GM23338 (cell line): ENCODE measurements at regions not wholly inside any gene's neighbourhood (a gene's known extent, or its start where the extent isn't known, plus 50 kb on each side); places are given as distances from the start of the nearest gene placed in this dataset.

Experiments
- ATAC-seq: fragments of 200-7000 bp; cut with Tn5 transposase; 3 replicates; pipeline ENCODE4 v1.9.1; 2020
- DNase-seq: peaks from one replicate; pipeline ENCODE4 v3.0.0-alpha.2; 2015; ENCODE audit warnings: low spot score
- H2AFZ ChIP-seq: fragments of 200-600 bp; sonication (generic); 2 replicates; pipeline ENCODE4 v1.8.0; 2016; ENCODE audit warnings: antibody characterized with exemption, mild to moderate bottlenecking, moderate library complexity
- H3F3A ChIP-seq: fragments of 200-600 bp; sonication (generic); replicated peaks from 2 replicates; pipeline ENCODE4 v1.8.0; 2017; ENCODE audit warnings: antibody characterized with exemption, mixed run types, low read depth
- H3K27ac ChIP-seq: fragments of 200-600 bp; sonication (generic); 2 replicates; pipeline ENCODE4 v1.6.1; 2016; ENCODE audit warnings: low read depth
- H3K27me3 ChIP-seq: fragments of 200-600 bp; sonication (generic); 2 replicates; pipeline ENCODE4 v1.8.0; 2016; ENCODE audit warnings: mild to moderate bottlenecking, mixed run types, moderate library complexity; ENCODE audit not compliant: insufficient read depth
- H3K36me3 ChIP-seq: fragments of 200-600 bp; sonication (generic); 2 replicates; pipeline ENCODE4 v1.8.0; 2016; ENCODE audit warnings: mild to moderate bottlenecking; ENCODE audit not compliant: insufficient read depth
- H3K4me1 ChIP-seq: fragments of 200-600 bp; sonication (generic); 2 replicates; pipeline ENCODE4 v1.8.0; 2016; ENCODE audit warnings: mild to moderate bottlenecking, moderate library complexity; ENCODE audit not compliant: insufficient read depth
- H3K4me2 ChIP-seq: fragments of 200-600 bp; sonication (generic); 2 replicates; pipeline ENCODE4 v1.7.1; 2017; ENCODE audit warnings: mixed run types
- H3K4me3 ChIP-seq: fragments of 200-600 bp; sonication (generic); 2 replicates; pipeline ENCODE4 v1.6.1; 2016; ENCODE audit warnings: mixed run types
- H3K79me2 ChIP-seq: fragments of 200-600 bp; sonication (generic); replicated peaks from 2 replicates; pipeline ENCODE4 v1.8.0; 2017; ENCODE audit warnings: mild to moderate bottlenecking; ENCODE audit not compliant: insufficient read depth
- H3K9me2 ChIP-seq: fragments of 200-600 bp; sonication (generic); 2 replicates; pipeline ENCODE4 v1.8.0; 2017; ENCODE audit not compliant: insufficient read depth
- H4K20me1 ChIP-seq: fragments of 200-600 bp; sonication (generic); replicated peaks from 2 replicates; pipeline ENCODE4 v1.8.0; 2017; ENCODE audit warnings: mild to moderate bottlenecking; ENCODE audit not compliant: insufficient read depth
- H3K27ac Mint-ChIP-seq: 2 replicates; pipeline ENCODE4 v1.8.0; 2020; ENCODE audit warnings: inconsistent platforms, mild to moderate bottlenecking, moderate library complexity, mixed read lengths
- H3K27me3 Mint-ChIP-seq: 3 replicates; pipeline ENCODE4 v1.8.0; 2022; ENCODE audit warnings: low read depth, mild to moderate bottlenecking, moderate library complexity, mixed read lengths, inconsistent platforms; ENCODE audit not compliant: insufficient read depth, poor library complexity
- H3K36me3 Mint-ChIP-seq: 3 replicates; pipeline ENCODE4 v1.8.0; 2021; ENCODE audit warnings: low read depth, mild to moderate bottlenecking, inconsistent platforms, moderate library complexity, mixed read lengths
- H3K4me1 Mint-ChIP-seq: 3 replicates; pipeline ENCODE4 v1.8.0; 2020; ENCODE audit warnings: mild to moderate bottlenecking, inconsistent platforms, mixed read lengths
- H3K4me3 Mint-ChIP-seq: 3 replicates; pipeline ENCODE4 v1.8.0; 2021; ENCODE audit warnings: moderate library complexity, mild to moderate bottlenecking, inconsistent platforms, mixed read lengths
- H3K9me3 Mint-ChIP-seq: 3 replicates; pipeline ENCODE4 v1.8.0; 2020; ENCODE audit warnings: moderate library complexity, mild to moderate bottlenecking, inconsistent platforms, mixed read lengths
- CREB1 ChIP-seq: fragments of 250-450 bp; sonication (Bioruptor Pico); IDR thresholded peaks from 2 replicates; pipeline ENCODE4 v1.5.0; 2020; ENCODE audit warnings: low read depth, mild to moderate bottlenecking, moderate library complexity
- EZH2 ChIP-seq: fragments of 200-600 bp; sonication (generic); IDR thresholded peaks from one replicate; pipeline ENCODE4 v1.8.0; 2017; ENCODE audit warnings: antibody characterized with exemption, mild to moderate bottlenecking, low read depth; ENCODE audit not compliant: unreplicated experiment
- EZH2phosphoT487 ChIP-seq: fragments of 200-600 bp; sonication (generic); IDR thresholded peaks from one replicate; pipeline ENCODE4 v1.8.1; 2018; ENCODE audit warnings: antibody characterized with exemption; ENCODE audit not compliant: unreplicated experiment
- JUNB ChIP-seq: IDR thresholded peaks from one replicate; pipeline ENCODE4 v1.6.1; 2016; ENCODE audit warnings: antibody characterized with exemption; ENCODE audit not compliant: unreplicated experiment
- STAT1 ChIP-seq: IDR thresholded peaks from one replicate; pipeline ENCODE4 v1.6.1; 2016; ENCODE audit warnings: antibody characterized with exemption; ENCODE audit not compliant: unreplicated experiment
- TF ChIP-seq, protein P1 (sequence below): IDR thresholded peaks from one replicate; pipeline ENCODE4 v1.6.1; 2018; ENCODE audit warnings: antibody characterized with exemption; ENCODE audit not compliant: unreplicated experiment
- TF ChIP-seq, protein P2 (sequence below): fragments of 250-450 bp; sonication (Bioruptor Pico); IDR thresholded peaks from 2 replicates; pipeline ENCODE4 v1.5.0; 2020; ENCODE audit warnings: mild to moderate bottlenecking, moderate library complexity
- TF ChIP-seq, protein P3 (sequence below), 2 experiments: fragments of 200-600 bp in 1 of 2; sonication (generic) in 1 of 2; conservative IDR thresholded peaks; 2 replicates each; pipeline versions ENCODE4 v1.5.1 to v1.6.1; 2016 to 2017; ENCODE audit warnings: antibody characterized with exemption in 2 of 2, low read depth in 2 of 2, mild to moderate bottlenecking in 2 of 2, moderate library complexity in 1 of 2

DNA sequence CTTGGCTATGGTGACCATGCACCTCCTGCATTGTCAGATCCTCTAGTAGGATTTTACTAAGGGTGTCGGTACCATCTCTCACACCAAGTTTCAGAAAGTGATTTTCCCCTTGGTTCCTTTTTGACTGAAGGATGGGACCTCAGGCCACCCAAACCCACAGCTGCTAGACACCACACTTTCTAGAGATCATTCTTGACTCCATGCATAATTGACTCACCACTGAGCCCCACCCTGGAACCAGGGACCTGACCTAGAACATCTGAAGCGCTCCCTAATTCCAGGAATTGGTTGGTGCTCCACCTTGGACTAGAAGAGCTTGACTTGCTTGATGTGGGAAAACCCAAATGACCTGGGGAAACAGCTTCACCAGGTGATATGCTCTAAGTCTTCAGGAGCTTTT, 206.8 kb upstream of the EGLN3 start:
- H3K4me2 ChIP-seq = no peak overlapping the region
- no peaks in the 10 kb centered on the region for H3F3A ChIP-seq
- no peak overlapping the region for H3K27ac ChIP-seq
- H3K36me3 ChIP-seq = no peaks in the 10 kb centered on the region
- no peaks in the 10 kb centered on the region for H3K4me1 ChIP-seq
- ATAC-seq (no peak), DNase-seq (no peak)
- H3K4me3 ChIP-seq = no peak overlapping the region
- no peaks in the 10 kb centered on the region for H3K27me3 ChIP-seq
- Mint-ChIP-seq H3K27me3 (no peaks in the 10 kb centered on the region), H3K9me3 (peaks cover 4% of the 10 kb centered on the region; the same call in 2 of the 3 replicates), H3K4me3 (no peak overlapping the region), H3K4me1 (no peaks in the 10 kb centered on the region), H3K36me3 (no peaks in the 10 kb centered on the region), H3K27ac (no peak overlapping the region)
- 0 out of 2 replicates have a peak, but pooled peaks cover 3% of the 10 kb centered on the region for H3K9me2 ChIP-seq
- H3K79me2 ChIP-seq = no peaks in the 10 kb centered on the region
- TF ChIP-seq CREB1 (CRISPR knock-in tag) = no peak
- TF ChIP-seq, protein P1, sequence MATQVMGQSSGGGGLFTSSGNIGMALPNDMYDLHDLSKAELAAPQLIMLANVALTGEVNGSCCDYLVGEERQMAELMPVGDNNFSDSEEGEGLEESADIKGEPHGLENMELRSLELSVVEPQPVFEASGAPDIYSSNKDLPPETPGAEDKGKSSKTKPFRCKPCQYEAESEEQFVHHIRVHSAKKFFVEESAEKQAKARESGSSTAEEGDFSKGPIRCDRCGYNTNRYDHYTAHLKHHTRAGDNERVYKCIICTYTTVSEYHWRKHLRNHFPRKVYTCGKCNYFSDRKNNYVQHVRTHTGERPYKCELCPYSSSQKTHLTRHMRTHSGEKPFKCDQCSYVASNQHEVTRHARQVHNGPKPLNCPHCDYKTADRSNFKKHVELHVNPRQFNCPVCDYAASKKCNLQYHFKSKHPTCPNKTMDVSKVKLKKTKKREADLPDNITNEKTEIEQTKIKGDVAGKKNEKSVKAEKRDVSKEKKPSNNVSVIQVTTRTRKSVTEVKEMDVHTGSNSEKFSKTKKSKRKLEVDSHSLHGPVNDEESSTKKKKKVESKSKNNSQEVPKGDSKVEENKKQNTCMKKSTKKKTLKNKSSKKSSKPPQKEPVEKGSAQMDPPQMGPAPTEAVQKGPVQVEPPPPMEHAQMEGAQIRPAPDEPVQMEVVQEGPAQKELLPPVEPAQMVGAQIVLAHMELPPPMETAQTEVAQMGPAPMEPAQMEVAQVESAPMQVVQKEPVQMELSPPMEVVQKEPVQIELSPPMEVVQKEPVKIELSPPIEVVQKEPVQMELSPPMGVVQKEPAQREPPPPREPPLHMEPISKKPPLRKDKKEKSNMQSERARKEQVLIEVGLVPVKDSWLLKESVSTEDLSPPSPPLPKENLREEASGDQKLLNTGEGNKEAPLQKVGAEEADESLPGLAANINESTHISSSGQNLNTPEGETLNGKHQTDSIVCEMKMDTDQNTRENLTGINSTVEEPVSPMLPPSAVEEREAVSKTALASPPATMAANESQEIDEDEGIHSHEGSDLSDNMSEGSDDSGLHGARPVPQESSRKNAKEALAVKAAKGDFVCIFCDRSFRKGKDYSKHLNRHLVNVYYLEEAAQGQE = no peak
- TF ChIP-seq EZH2phosphoT487 = no peak
- no peak for TF ChIP-seq STAT1
- H4K20me1 ChIP-seq = no peaks in the 10 kb centered on the region
- no peak overlapping the region for H2AFZ ChIP-seq

DNA sequence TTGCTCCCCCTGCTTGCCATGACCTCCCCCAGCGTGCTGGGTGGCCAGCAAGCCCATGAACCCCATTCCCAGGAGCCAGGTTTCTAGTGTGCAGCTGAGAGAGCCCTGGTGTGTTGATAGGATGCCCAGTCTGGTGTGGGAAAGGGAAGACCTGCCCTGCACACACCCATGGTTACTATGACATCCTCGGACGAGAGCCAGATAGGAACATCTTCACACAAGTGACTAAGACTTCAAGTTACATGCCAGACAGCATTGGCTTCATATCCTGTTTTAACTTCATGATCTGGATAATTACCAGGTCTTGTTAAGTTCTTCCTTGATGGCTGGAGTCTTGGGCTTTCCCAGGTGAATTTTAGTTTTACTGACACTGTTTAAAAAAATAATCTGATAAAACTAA, 196.6 kb upstream of the EGLN3 start:
- H4K20me1 ChIP-seq = no peaks in the 10 kb centered on the region
- H3K4me1 ChIP-seq = no peaks in the 10 kb centered on the region
- H3K4me2 ChIP-seq = no peak overlapping the region
- H3F3A ChIP-seq = no peaks in the 10 kb centered on the region
- Mint-ChIP-seq H3K27ac (no peak overlapping the region), H3K9me3 (peaks cover 78% of the 10 kb centered on the region), H3K36me3 (peaks cover 11% of the 10 kb centered on the region; the same call in 2 of the 3 replicates), H3K4me1 (no peaks in the 10 kb centered on the region), H3K4me3 (no peak overlapping the region), H3K27me3 (no peaks in the 10 kb centered on the region)
- no peak overlapping the region for H3K27ac ChIP-seq
- no peaks in the 10 kb centered on the region for H3K36me3 ChIP-seq
- no peaks in the 10 kb centered on the region for H3K9me2 ChIP-seq
- H3K4me3 ChIP-seq = no peak overlapping the region
- H2AFZ ChIP-seq = no peak overlapping the region
- ATAC-seq (no peak), DNase-seq (no peak)
- no peaks in the 10 kb centered on the region for H3K79me2 ChIP-seq
- H3K27me3 ChIP-seq = no peaks in the 10 kb centered on the region
- TF ChIP-seq, protein P2, sequence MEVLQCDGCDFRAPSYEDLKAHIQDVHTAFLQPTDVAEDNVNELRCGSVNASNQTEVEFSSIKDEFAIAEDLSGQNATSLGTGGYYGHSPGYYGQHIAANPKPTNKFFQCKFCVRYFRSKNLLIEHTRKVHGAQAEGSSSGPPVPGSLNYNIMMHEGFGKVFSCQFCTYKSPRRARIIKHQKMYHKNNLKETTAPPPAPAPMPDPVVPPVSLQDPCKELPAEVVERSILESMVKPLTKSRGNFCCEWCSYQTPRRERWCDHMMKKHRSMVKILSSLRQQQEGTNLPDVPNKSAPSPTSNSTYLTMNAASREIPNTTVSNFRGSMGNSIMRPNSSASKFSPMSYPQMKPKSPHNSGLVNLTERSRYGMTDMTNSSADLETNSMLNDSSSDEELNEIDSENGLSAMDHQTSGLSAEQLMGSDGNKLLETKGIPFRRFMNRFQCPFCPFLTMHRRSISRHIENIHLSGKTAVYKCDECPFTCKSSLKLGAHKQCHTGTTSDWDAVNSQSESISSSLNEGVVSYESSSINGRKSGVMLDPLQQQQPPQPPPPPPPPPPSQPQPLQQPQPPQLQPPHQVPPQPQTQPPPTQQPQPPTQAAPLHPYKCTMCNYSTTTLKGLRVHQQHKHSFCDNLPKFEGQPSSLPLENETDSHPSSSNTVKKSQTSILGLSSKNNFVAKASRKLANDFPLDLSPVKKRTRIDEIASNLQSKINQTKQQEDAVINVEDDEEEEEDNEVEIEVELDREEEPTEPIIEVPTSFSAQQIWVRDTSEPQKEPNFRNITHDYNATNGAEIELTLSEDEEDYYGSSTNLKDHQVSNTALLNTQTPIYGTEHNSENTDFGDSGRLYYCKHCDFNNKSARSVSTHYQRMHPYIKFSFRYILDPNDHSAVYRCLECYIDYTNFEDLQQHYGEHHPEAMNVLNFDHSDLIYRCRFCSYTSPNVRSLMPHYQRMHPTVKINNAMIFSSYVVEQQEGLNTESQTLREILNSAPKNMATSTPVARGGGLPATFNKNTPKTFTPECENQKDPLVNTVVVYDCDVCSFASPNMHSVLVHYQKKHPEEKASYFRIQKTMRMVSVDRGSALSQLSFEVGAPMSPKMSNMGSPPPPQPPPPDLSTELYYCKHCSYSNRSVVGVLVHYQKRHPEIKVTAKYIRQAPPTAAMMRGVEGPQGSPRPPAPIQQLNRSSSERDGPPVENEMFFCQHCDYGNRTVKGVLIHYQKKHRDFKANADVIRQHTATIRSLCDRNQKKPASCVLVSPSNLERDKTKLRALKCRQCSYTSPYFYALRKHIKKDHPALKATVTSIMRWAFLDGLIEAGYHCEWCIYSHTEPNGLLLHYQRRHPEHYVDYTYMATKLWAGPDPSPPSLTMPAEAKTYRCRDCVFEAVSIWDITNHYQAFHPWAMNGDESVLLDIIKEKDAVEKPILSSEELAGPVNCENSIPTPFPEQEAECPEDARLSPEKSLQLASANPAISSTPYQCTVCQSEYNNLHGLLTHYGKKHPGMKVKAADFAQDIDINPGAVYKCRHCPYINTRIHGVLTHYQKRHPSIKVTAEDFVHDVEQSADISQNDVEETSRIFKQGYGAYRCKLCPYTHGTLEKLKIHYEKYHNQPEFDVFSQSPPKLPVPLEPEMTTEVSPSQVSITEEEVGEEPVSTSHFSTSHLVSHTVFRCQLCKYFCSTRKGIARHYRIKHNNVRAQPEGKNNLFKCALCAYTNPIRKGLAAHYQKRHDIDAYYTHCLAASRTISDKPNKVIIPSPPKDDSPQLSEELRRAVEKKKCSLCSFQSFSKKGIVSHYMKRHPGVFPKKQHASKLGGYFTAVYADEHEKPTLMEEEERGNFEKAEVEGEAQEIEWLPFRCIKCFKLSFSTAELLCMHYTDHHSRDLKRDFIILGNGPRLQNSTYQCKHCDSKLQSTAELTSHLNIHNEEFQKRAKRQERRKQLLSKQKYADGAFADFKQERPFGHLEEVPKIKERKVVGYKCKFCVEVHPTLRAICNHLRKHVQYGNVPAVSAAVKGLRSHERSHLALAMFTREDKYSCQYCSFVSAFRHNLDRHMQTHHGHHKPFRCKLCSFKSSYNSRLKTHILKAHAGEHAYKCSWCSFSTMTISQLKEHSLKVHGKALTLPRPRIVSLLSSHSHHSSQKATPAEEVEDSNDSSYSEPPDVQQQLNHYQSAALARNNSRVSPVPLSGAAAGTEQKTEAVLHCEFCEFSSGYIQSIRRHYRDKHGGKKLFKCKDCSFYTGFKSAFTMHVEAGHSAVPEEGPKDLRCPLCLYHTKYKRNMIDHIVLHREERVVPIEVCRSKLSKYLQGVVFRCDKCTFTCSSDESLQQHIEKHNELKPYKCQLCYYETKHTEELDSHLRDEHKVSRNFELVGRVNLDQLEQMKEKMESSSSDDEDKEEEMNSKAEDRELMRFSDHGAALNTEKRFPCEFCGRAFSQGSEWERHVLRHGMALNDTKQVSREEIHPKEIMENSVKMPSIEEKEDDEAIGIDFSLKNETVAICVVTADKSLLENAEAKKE = no peak
- TF ChIP-seq EZH2 (no peak), EZH2phosphoT487 (no peak), JUNB (no peak)
- TF ChIP-seq, protein P3, sequence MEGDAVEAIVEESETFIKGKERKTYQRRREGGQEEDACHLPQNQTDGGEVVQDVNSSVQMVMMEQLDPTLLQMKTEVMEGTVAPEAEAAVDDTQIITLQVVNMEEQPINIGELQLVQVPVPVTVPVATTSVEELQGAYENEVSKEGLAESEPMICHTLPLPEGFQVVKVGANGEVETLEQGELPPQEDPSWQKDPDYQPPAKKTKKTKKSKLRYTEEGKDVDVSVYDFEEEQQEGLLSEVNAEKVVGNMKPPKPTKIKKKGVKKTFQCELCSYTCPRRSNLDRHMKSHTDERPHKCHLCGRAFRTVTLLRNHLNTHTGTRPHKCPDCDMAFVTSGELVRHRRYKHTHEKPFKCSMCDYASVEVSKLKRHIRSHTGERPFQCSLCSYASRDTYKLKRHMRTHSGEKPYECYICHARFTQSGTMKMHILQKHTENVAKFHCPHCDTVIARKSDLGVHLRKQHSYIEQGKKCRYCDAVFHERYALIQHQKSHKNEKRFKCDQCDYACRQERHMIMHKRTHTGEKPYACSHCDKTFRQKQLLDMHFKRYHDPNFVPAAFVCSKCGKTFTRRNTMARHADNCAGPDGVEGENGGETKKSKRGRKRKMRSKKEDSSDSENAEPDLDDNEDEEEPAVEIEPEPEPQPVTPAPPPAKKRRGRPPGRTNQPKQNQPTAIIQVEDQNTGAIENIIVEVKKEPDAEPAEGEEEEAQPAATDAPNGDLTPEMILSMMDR (conservative IDR thresholded peaks at IDR 0.05; ENCODE audit: low read depth in 2 of 2) = no peak
